Fibroblast of skin of left biceps (primary cell): ENCODE measurements at regions not wholly inside any gene's neighbourhood (a gene's known extent, or its start where the extent isn't known, plus 50 kb on each side); places are given as distances from the start of the nearest gene placed in this dataset.

Experiments
- DNase-seq, 2 experiments: peaks; one replicate each; pipeline ENCODE4 v3.0.0-alpha.2; 2013; ENCODE audit warnings: low read depth in 2 of 2

GRCh38 chr7:155874411-155874810, 62.1 kb upstream of the SHH start:
- no peak for DNase-seq

DNA sequence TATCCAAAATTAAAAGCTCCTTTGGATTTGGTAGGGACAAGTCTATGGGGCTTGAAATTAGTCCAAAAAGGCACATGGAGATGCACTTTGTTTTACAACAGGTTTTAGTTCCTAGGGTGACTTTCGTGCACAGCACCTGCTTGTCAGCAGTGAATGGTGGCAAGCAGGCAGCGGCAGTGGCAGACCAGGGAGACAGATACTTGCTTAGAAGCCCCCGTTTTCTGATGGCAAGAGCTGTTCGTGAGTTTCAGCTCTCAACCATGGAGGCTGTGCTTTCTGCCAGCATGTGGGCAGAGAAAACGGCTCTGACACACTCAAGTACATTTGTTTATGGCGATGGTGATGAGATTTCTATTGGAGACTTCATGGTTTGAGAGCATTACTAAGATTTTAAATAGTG, 61.7 kb upstream of the SHH start:
- no peak for DNase-seq

DNA sequence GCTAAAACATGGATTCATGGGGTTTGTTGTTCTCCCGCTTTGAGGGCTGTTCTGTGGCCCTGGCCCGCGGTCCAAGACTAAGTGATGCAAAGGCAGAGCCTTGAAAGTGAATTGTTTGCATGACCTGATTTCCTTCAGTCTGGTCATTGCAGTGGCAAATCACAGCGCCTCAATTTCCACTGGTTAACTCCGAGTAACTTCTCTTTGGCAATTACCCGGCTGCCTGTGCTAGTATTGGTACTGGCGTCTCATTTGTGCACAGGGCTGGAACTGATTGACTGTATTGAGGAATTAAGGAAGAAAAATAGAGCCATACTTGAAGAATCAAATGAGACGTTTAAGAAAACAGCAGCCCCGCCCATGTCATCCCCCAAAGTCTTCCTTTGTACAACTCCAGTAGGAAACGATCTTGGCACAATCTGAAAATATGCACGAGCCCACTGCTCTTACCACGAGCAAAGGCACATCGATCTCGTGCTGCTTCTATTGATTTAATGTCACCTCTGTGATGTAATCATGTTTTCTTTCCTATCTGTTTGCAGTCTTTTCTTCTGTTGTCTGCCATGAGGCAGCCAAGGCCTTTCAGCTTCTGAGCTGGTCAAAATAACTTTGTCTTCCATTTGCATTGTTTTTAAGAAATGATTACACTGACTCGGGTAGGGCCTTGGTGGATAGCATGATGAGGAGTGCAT, 60.6 kb upstream of the SHH start:
- DNase-seq = no peak

DNA sequence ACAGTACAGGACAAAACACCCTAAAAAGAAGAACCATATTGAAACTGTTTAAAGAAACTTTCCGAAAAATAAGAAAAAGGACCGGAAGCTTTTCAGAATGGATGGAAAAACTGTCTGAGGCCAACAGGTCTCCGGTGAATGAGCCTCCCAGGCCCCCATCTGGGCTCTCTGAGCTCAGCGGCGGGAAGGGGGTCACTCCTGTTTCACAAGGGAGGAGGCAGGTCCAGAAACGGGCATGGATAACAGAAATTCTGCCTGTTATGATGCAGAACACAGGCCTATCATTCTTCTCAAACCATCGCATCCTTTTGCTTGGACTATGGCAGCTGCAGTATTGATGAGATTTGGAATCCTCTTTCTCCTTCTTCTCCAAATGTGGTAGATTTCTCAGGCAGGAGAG, 58.9 kb upstream of the SHH start:
- no peak for DNase-seq

DNA sequence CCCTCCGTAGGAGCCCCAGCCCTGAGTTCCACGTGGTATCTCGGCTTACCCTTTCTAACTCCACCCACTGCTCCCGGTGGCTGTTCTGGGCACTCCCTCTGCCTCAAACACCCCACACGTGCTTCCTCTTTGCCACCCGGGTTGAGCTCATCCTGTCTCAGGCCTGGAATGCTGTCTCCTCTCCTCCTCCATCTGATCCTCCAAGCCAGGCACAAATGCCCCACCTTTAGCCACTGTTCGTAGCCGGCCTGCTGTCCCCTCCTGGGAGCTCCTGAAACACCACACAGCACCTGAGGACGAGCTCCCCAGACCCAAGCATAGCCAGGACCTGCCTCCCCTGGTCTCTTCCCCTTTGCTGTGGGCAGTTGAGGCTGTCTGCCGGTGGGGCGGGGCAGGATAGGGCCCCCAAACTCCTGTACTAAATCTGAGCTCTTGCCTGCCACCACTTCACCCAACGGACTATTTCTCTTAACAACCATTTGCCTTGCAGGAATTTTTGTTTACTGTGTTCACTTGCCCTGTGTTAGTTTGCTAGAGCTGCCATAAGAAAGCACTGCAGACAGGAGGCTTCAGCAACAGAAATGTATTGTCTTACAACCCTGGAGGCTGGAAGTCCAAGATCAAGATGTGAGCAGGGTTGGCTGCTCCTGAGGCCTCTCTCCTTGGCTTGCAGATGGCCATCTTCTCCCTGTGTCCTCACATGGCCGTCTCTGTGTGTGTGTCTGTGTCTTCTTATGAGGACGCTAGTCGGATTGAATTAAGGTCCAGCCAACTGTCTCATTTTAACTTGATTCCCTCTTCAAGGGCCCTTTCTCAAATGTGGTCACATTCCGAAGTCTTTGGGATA, 58.3 kb upstream of the SHH start:
- no peak for DNase-seq

- DNase-seq = no peak
Observed at GRCh38 chr7:155869784-155870076, 57.5 kb upstream of the SHH start.

- DNase-seq = no peak
Observed at GRCh38 chr7:155868955-155869783, 56.9 kb upstream of the SHH start.

DNA sequence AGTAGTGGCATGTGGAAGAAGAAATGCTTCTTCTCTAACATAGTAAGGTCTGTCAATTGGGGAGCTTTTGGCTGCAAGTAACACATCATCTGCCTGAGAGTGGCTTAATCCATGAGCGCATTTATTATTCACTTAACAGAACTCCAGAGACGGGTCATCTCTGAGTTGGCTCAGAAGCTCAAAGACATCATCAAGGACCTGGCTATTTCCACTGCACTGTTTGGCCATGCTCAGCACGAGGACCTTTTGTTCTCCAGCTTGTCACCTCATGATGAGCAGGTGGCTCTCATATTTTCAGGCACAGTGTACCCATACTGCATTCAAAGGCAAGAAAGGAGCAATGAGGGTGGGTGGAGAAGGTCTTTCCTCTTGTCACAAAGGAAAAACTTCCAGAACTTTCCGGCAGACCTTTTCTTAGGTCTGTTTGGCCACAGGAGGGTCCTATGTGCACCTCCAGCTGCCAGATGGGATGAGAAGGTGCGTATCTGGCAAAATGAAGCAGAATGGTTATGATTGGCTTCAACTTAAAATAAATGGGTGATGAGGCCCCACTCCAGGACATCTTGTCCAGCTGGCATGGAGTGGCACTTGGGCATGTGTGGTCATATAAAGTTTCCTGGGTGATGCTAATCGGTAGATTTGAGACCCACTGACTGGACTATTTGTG, 55.6 kb upstream of the SHH start:
- no peak for DNase-seq

DNA sequence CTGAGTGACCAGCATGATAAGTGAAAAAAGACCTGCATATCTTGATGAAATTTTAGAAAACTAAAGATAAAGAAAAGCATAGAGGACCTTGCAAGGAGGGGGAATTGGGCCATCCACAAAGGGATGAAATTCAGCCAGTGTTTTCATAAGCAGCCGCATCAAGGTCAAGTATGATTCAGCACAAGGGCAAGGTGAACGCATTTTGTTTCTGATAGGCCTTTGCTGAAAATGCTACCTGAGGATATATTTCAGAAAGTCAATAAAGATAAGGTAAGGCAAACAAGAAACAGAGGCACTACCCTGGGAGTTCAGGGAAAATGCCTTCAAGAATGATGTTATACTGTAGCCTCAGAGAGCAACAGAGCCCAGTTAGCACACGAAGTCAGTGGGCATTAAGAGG, 55.0 kb upstream of the SHH start:
- no peak for DNase-seq

- DNase-seq = no peak
Observed at GRCh38 chr7:155865830-155866525, 53.7 kb upstream of the SHH start.

DNA sequence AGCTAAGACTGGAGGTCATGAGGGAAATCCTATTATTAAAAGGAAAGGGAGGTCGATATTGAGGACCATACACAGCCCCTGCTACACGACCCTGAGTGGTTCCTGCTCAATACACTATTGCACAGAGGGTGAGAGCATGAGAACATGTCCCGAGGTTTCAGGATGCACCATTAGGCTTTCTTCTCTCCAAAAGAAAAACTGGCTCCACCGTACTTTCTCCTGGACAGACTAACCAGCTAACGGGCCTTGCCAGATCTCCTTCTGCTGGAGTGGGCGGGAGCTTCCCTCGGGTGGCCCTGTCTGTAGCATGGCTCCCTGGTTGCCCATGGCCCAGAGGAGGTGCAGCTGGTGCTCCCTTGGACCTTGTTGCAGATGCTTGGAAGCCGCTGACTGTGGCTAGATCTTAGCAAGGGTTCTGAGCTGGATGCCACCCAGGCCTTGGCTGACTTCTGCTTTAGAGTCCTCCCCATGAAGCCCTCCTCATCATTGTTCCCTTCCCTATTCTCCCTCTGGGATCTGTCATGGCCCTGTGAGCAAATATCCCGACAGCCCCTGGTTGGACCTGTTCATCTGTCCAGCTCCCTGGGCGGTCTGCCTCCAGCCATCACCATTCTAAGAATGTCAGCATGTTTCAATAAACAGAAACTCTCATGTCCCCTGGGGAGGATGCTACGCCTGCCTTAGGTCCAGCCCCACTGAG, 52.9 kb upstream of the SHH start:
- no peak for DNase-seq

DNA sequence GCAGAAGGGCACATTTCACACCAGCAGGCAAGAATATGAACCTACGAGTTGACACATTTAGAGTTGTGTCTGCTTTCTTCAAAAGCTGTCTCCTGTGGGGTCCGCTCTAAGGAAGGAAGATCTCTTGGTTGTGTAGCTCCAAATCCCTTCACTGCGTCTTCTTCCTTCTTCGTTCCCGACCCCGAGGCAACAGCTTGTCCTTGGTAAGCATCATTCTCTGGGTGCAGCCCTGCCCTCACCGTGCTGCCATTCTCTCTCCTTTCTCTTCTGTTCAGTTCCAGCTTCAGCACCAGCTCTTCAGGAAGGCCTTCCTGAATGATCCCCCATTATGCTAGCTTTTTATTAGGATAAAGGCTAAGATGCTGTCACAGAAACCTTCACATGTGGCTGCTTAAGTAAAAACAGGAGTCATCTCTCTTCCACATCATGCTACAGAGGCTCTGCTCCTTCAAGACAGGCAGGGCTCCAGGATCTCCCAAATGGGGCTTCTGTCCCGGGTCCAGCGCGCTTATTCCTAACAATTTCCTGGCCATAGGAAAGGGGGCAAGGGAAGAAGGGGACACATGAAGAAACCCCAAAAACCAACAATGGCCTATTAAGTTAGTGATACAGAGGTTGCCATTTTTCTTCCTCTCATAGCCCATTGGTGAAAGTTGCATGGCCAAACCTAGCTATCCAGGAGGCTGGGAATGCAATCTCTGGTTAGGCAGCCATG, 52.2 kb upstream of the SHH start:
- DNase-seq = no peak

GRCh38 chr7:155863721-155864151, 51.5 kb upstream of the SHH start:
- DNase-seq = no peak

DNA sequence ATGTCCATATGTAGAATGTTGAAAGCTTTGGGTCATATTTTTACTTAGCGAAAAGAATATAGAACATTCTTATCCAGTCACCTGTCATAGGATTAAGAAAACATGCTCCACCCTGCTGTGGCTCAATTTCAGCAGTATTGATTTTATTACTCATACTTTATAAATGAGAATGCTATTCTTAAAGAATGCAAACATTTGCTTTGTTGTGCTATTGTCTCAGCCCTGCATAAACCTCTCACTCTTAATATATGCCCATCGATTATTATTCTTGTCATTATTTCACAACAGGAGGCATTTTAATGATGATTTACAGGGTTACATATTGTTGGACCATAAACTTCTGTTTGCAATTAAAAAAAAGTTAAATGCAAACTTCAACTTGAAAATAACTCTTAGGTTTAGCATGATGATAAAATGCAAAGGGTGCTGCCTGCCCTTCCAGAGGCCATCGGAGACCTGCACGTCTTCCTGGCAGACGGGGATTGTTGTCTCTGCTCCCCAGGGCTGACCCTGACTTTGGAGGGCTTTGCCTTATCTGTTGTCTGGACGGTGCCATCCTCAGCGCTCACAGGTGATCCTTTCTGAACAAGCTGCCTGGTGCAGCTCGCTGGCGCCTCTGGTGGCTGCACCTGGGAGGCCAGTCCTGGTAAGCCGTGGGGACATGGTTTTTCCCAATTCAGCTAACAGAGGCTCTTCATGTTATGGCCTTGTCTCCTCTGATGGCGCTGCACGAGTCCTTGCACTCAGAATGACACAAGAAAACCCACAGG, 50.0 kb upstream of the SHH start:
- DNase-seq = no peak
